CD4-positive, CD25-positive, alpha-beta regulatory T cell (primary cell): ENCODE measurements at regions not wholly inside any gene's neighbourhood (a gene's known extent, or its start where the extent isn't known, plus 50 kb on each side); places are given as distances from the start of the nearest gene placed in this dataset.

ENCODE experiments used
- ATAC-seq, 2 donors: fragments of 150-1000 bp; cut with Tn5 transposase; one replicate each; pipeline ENCODE4 v1.10.0; 2021; ENCODE audit warnings: low read depth in 2 of 2, moderate number of reproducible peaks in 2 of 2, moderate library complexity in 1 of 2
- DNase-seq, 3 donors: peaks; one replicate each; pipeline versions ENCODE4 v3.0.0 to v3.0.0-alpha.2; 2012 to 2022; ENCODE audit warnings: mixed read lengths in 1 of 3
- H3K27ac ChIP-seq: one replicate; pipeline ENCODE4 v1.7.0; 2013; ENCODE audit warnings: mild to moderate bottlenecking, low read length; ENCODE audit not compliant: insufficient read depth, poor library complexity, severe bottlenecking
- H3K27me3 ChIP-seq: one replicate; pipeline ENCODE4 v1.7.0; 2013; ENCODE audit warnings: low read length; ENCODE audit not compliant: control insufficient read depth, insufficient read depth
- H3K36me3 ChIP-seq: one replicate; pipeline ENCODE4 v1.7.0; 2013; ENCODE audit warnings: mild to moderate bottlenecking, low read length, moderate library complexity; ENCODE audit not compliant: control insufficient read depth, insufficient read depth
- H3K4me1 ChIP-seq: 2 replicates; pipeline ENCODE4 v1.7.0; 2013; ENCODE audit warnings: mild to moderate bottlenecking, low read length; ENCODE audit not compliant: insufficient read depth, control insufficient read depth, poor library complexity, severe bottlenecking
- H3K4me3 ChIP-seq: one replicate; pipeline ENCODE4 v1.7.0; 2013; ENCODE audit warnings: low read depth, mild to moderate bottlenecking, low read length, moderate library complexity
- H3K9me3 ChIP-seq, 2 experiments: 1 replicate in 1 of 2; 2 replicates in 1 of 2; pipeline ENCODE4 v1.7.0; 2013; ENCODE audit warnings: low read length in 2 of 2, mild to moderate bottlenecking in 1 of 2, moderate library complexity in 1 of 2; ENCODE audit not compliant: control insufficient read depth in 2 of 2
- H3K27ac Mint-ChIP-seq, 3 donors: one replicate each; pipeline ENCODE4 v1.8.0; 2020 to 2022; ENCODE audit warnings: mild to moderate bottlenecking in 3 of 3, mixed read lengths in 3 of 3, moderate library complexity in 2 of 3
- H3K27me3 Mint-ChIP-seq: one replicate; pipeline ENCODE4 v1.8.0; 2022; ENCODE audit warnings: mild to moderate bottlenecking, mixed read lengths
- H3K36me3 Mint-ChIP-seq: one replicate; pipeline ENCODE4 v1.8.0; 2020; ENCODE audit warnings: mixed read lengths
- H3K4me1 Mint-ChIP-seq, 4 donors: one replicate each; pipeline ENCODE4 v1.8.0; 2020 to 2022; ENCODE audit warnings: mixed read lengths in 4 of 4, mild to moderate bottlenecking in 1 of 4
- H3K4me3 Mint-ChIP-seq, 4 donors: one replicate each; pipeline ENCODE4 v1.8.0; 2020 to 2022; ENCODE audit warnings: mild to moderate bottlenecking in 4 of 4, mixed read lengths in 4 of 4, moderate library complexity in 3 of 4
- H3K9me3 Mint-ChIP-seq, 7 donors: one replicate each; pipeline ENCODE4 v1.8.0; 2020 to 2022; ENCODE audit warnings: mixed read lengths in 7 of 7, mild to moderate bottlenecking in 3 of 7, moderate library complexity in 2 of 7

DNA sequence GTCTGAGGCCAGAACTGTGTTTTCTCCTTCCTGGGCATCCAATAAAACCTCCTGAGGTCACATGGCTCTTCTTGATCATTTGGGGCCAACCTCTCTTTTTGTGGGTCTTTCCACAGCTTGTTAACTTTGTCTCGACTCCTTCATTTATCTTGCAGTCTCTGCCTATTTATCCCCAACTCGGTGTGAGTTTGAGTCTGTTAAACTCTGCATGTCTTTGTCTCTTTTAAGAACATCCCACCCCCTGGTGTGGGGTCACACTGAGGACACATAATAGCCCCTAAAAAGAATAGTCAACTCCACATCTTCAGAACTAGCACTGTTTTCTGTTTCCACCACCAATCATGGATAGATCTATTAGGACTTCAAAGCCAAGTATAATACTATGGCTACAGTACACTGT, 187.2 kb downstream of the TLE3 start:
- no peaks in the 10 kb centered on the region for H3K4me1 ChIP-seq
- no peak overlapping the region for H3K4me3 ChIP-seq
- no peaks in the 10 kb centered on the region for H3K9me3 ChIP-seq
- H3K36me3 ChIP-seq, result no peaks in the 10 kb centered on the region
- Mint-ChIP-seq H3K4me1 (no peaks in the 10 kb centered on the region), H3K27me3 (peaks cover 16% of the 10 kb centered on the region), H3K36me3 (no peaks in the 10 kb centered on the region), H3K4me3 (no peak overlapping the region), H3K27ac (peak overlapping the region in 1 of 3 donors; percentile 15), H3K9me3 (peaks cover 0 to 4% (median 0%) of the 10 kb centered on the region in 7 donors)
- ATAC-seq (no peak), DNase-seq (no peak)
- H3K27ac ChIP-seq, result no peak overlapping the region
- H3K27me3 ChIP-seq, result no peaks in the 10 kb centered on the region

DNA sequence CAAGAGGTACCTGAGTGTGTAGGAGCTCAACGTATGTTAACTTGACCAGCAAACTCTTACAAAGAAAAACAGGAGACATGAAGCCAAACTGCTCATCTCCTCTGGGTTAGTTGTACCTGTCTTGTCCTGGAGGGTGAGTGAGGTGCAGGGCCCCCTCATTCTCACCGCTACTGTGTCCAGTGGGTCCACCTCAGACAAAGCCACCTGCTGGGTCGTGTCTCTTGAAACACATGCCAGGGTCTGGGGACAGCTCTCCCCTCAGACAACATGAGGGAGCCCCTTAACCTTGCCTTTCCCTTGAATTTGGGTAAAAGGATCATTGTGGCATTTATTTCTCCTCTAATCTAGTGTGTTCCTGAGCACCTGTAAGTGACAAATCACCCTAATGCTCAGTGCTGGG, 185.6 kb downstream of the TLE3 start:
- ATAC-seq (no peak), DNase-seq (no peak)
- peaks cover 0 to 4% (median 0%) of the 10 kb centered on the region in 7 donors for H3K9me3 Mint-ChIP-seq
- H3K27ac Mint-ChIP-seq, result no peak overlapping the region
- H3K27me3 Mint-ChIP-seq, result peaks cover 23% of the 10 kb centered on the region
- no peaks in the 10 kb centered on the region for H3K27me3 ChIP-seq
- no peaks in the 10 kb centered on the region for H3K4me1 ChIP-seq
- H3K36me3 ChIP-seq, result no peaks in the 10 kb centered on the region
- H3K4me3 ChIP-seq, result no peak overlapping the region
- no peak overlapping the region for H3K27ac ChIP-seq
- H3K36me3 Mint-ChIP-seq, result no peaks in the 10 kb centered on the region
- no peaks in the 10 kb centered on the region for H3K4me1 Mint-ChIP-seq
- H3K9me3 ChIP-seq, result no peaks in the 10 kb centered on the region
- no peak overlapping the region for H3K4me3 Mint-ChIP-seq

DNA sequence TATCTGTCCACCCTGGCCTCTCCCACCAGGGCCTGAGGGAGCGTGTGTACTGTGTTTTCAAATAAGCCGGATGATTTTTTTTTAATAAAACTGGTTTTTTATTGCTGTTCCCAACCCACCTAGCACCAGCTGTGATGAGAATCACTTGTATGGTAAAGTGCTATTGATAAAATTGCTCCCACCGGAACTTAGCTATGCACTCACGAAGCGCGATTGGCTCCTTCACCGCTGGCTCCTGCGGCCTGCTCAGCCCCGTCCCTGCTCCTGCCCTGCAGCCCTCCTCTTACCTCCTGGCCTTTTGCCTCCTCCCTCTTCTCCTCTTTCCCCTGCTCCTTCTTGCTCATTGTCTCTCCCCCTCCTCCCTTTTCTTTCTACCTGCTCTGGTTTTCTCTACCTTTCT, 183.7 kb downstream of the TLE3 start:
- DNase-seq (no peak), ATAC-seq (no peak)
- Histone ChIP-seq H3K4me3 (no peak overlapping the region), H3K27ac (no peak overlapping the region), H3K9me3 (no peaks in the 10 kb centered on the region), H3K4me1 (no peaks in the 10 kb centered on the region), H3K36me3 (no peaks in the 10 kb centered on the region), H3K27me3 (no peaks in the 10 kb centered on the region)
- Mint-ChIP-seq H3K4me3 (no peak overlapping the region), H3K4me1 (no peaks in the 10 kb centered on the region), H3K27me3 (peaks cover 21% of the 10 kb centered on the region), H3K36me3 (no peaks in the 10 kb centered on the region), H3K27ac (no peak overlapping the region), H3K9me3 (peaks cover 0 to 4% (median 0%) of the 10 kb centered on the region in 7 donors)

DNA sequence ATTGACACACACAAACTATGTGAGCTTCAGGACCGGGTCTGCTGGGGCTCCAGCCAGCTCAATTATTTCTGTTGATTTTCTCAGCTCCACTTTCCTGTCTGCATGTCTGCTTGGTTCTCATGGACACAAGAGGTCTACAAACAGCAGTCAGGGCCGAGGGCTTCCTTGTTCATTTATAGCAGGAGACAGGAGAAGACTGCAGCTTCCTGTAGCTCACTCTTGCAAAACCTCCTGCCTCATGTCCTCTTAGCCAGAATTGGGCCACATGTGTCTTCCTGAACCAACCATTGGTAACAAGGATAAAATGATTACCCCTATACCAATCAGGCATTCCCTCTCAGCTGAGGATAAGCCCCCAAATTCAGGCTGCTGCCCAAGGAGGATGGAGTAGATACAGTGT, 182.8 kb downstream of the TLE3 start:
- DNase-seq, result no peak
- no peaks in the 10 kb centered on the region for H3K27me3 ChIP-seq
- H3K9me3 ChIP-seq, result no peaks in the 10 kb centered on the region
- no peaks in the 10 kb centered on the region for H3K4me1 Mint-ChIP-seq
- no peak overlapping the region for H3K27ac ChIP-seq
- H3K4me3 ChIP-seq, result no peak overlapping the region
- H3K27me3 Mint-ChIP-seq, result peaks cover 21% of the 10 kb centered on the region
- H3K36me3 ChIP-seq, result no peaks in the 10 kb centered on the region
- no peak for ATAC-seq
- no peak overlapping the region for H3K27ac Mint-ChIP-seq
- no peaks in the 10 kb centered on the region for H3K36me3 Mint-ChIP-seq
- peaks cover 0 to 4% (median 0%) of the 10 kb centered on the region in 7 donors for H3K9me3 Mint-ChIP-seq
- no peaks in the 10 kb centered on the region for H3K4me1 ChIP-seq
- H3K4me3 Mint-ChIP-seq, result no peak overlapping the region

DNA sequence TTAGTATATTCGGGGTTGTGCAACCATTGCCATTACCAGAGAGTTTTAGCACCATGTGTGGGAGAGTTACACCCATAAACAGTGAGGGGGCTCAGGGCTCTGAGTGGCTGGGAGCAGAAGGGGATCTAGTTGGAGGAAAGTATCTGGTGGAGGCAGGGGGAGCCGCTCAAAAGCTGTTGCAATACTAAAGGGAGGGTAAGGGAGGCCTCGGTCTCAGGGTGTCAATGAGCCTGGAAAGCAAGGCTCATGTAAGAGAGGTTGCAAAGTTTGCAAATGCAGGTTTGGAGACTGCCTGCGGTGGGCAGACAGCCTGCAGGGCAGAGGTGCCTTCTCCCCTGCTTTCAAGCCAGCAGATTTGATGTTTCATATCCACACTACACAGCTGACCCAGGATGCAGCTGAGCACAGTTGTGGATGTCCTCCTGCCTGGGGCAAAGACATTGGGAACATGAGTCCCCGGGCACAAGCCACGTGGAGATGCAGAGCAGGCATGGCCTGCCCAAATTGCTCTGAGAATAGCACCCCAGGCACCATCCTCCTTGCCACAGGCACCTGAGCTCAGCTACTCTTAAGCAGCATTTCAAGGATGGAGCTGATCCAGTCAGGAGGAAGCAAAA, 181.4 kb downstream of the TLE3 start:
- no peaks in the 10 kb centered on the region for H3K9me3 Mint-ChIP-seq
- no peaks in the 10 kb centered on the region for H3K4me1 ChIP-seq
- no peaks in the 10 kb centered on the region for H3K4me1 Mint-ChIP-seq
- no peaks in the 10 kb centered on the region for H3K36me3 Mint-ChIP-seq
- no peak overlapping the region for H3K4me3 Mint-ChIP-seq
- no peak overlapping the region for H3K27ac ChIP-seq
- H3K27me3 ChIP-seq, result no peaks in the 10 kb centered on the region
- ATAC-seq (no peak), DNase-seq (no peak)
- no peaks in the 10 kb centered on the region for H3K9me3 ChIP-seq
- H3K27me3 Mint-ChIP-seq, result peaks cover 10% of the 10 kb centered on the region
- H3K36me3 ChIP-seq, result no peaks in the 10 kb centered on the region
- no peak overlapping the region for H3K4me3 ChIP-seq
- H3K27ac Mint-ChIP-seq, result no peak overlapping the region

DNA sequence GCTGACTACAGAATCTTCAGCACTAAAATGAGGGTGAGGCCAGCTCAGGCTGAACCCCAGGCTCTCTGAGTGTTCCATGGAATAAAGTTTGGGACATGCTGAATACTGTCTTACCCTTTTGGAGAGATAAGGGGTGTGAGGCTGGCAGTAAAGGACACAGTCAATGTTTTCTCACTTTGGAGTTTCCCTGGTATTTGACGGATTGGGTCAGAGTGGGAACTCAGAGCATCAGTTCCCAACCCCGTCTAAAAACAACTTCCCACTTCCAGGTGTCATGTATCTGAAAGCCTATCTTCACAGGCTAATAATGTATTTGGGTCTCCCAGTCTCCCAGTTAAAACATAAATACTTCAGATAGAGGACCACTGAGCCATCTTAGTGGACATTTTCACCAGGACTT, 180.7 kb downstream of the TLE3 start:
- Histone ChIP-seq H3K27me3 (no peaks in the 10 kb centered on the region), H3K9me3 (no peaks in the 10 kb centered on the region), H3K27ac (no peak overlapping the region), H3K36me3 (no peaks in the 10 kb centered on the region), H3K4me3 (no peak overlapping the region), H3K4me1 (no peaks in the 10 kb centered on the region)
- no peak for DNase-seq
- ATAC-seq, result no peak
- Mint-ChIP-seq H3K27me3 (peaks cover 10% of the 10 kb centered on the region), H3K9me3 (peaks cover 0 to 1% (median 0%) of the 10 kb centered on the region in 7 donors), H3K36me3 (no peaks in the 10 kb centered on the region), H3K27ac (no peak overlapping the region), H3K4me3 (no peak overlapping the region), H3K4me1 (no peaks in the 10 kb centered on the region)

DNA sequence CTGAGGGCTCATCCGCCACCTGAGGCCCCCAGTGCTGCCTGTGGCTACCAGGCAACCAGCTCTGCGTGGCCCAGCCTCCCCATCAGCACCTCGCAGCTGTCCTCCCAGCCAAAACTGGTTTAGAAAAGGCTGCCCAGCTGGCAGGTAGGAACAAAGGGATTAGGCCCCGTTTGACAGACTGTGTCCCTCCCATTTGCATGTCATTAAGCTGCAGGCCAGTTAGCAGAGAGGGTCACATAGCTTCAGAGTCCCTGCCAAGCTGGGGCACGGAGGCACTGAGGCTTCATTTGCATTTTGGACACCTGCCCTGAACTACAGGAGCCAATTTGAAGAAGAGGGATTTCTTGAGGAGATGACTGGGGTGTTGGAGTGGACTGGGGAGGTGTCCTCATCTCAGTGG, 177.9 kb downstream of the TLE3 start:
- no peak overlapping the region for H3K27ac ChIP-seq
- no peaks in the 10 kb centered on the region for H3K36me3 ChIP-seq
- H3K36me3 Mint-ChIP-seq, result no peaks in the 10 kb centered on the region
- no peak overlapping the region for H3K4me3 Mint-ChIP-seq
- no peaks in the 10 kb centered on the region for H3K4me1 Mint-ChIP-seq
- ATAC-seq (no peak), DNase-seq (no peak)
- H3K27me3 ChIP-seq, result peaks cover 2% of the 10 kb centered on the region
- no peak overlapping the region for H3K27ac Mint-ChIP-seq
- peaks cover 0 to 15% (median 7%) of the 10 kb centered on the region in 7 donors for H3K9me3 Mint-ChIP-seq
- H3K27me3 Mint-ChIP-seq, result peaks cover 14% of the 10 kb centered on the region
- H3K4me3 ChIP-seq, result no peak overlapping the region
- H3K4me1 ChIP-seq, result no peaks in the 10 kb centered on the region
- H3K9me3 ChIP-seq, result peaks cover 5 to 6% of the 10 kb centered on the region in 2 experiments

DNA sequence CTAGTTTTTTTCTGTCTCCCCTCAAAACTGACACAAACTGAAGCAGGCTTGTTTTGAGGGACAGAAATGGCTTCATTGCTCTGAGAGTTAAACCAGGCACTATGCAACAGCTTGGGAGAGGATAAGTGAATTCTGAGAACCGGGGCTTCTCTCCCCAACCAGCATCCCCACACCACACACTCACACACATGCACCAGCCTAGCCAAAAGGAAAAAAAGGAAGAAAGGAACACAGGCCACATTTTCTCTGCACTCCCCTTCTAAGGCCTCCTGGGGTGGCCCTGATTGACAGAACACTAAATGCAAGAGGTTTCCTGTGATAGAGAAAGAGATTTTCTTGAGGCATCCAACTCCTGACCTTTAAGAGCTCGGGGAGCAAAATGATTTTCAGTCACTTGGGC, 177.5 kb downstream of the TLE3 start:
- no peaks in the 10 kb centered on the region for H3K36me3 ChIP-seq
- DNase-seq, result no peak
- peaks cover 2% of the 10 kb centered on the region for H3K27me3 ChIP-seq
- peaks cover 9 to 10% of the 10 kb centered on the region in 2 experiments for H3K9me3 ChIP-seq
- no peak for ATAC-seq
- peaks cover 14% of the 10 kb centered on the region for H3K27me3 Mint-ChIP-seq
- H3K4me1 Mint-ChIP-seq, result no peaks in the 10 kb centered on the region
- H3K36me3 Mint-ChIP-seq, result no peaks in the 10 kb centered on the region
- no peak overlapping the region for H3K4me3 ChIP-seq
- H3K27ac ChIP-seq, result no peak overlapping the region
- no peak overlapping the region for H3K4me3 Mint-ChIP-seq
- peaks cover 0 to 18% (median 9%) of the 10 kb centered on the region in 7 donors for H3K9me3 Mint-ChIP-seq
- H3K27ac Mint-ChIP-seq, result no peak overlapping the region
- no peaks in the 10 kb centered on the region for H3K4me1 ChIP-seq
